GM23338 (cell line): ENCODE measurements at regions not wholly inside any gene's neighbourhood (a gene's known extent, or its start where the extent isn't known, plus 50 kb on each side); places are given as distances from the start of the nearest gene placed in this dataset.

Experiments used
- CREB1 ChIP-seq: fragments of 250-450 bp; sonication (Bioruptor Pico); IDR thresholded peaks from 2 replicates; pipeline ENCODE4 v1.5.0; 2020; ENCODE audit warnings: low read depth, mild to moderate bottlenecking, moderate library complexity
- CTCF ChIP-seq, 2 experiments: fragments of 200-600 bp in 1 of 2; sonication (generic) in 1 of 2; conservative IDR thresholded peaks; 2 replicates each; pipeline versions ENCODE4 v1.5.1 to v1.6.1; 2016 to 2017; ENCODE audit warnings: antibody characterized with exemption in 2 of 2, low read depth in 2 of 2, mild to moderate bottlenecking in 2 of 2, moderate library complexity in 1 of 2
- EZH2 ChIP-seq: fragments of 200-600 bp; sonication (generic); IDR thresholded peaks from one replicate; pipeline ENCODE4 v1.8.0; 2017; ENCODE audit warnings: antibody characterized with exemption, mild to moderate bottlenecking, low read depth; ENCODE audit not compliant: unreplicated experiment
- EZH2phosphoT487 ChIP-seq: fragments of 200-600 bp; sonication (generic); IDR thresholded peaks from one replicate; pipeline ENCODE4 v1.8.1; 2018; ENCODE audit warnings: antibody characterized with exemption; ENCODE audit not compliant: unreplicated experiment
- JUNB ChIP-seq: IDR thresholded peaks from one replicate; pipeline ENCODE4 v1.6.1; 2016; ENCODE audit warnings: antibody characterized with exemption; ENCODE audit not compliant: unreplicated experiment
- POLR2AphosphoS5 ChIP-seq: IDR thresholded peaks from 2 replicates; pipeline ENCODE4 v1.6.1; 2016; ENCODE audit warnings: antibody characterized with exemption, low read depth
- REST ChIP-seq: IDR thresholded peaks from one replicate; pipeline ENCODE4 v1.6.1; 2018; ENCODE audit warnings: antibody characterized with exemption; ENCODE audit not compliant: unreplicated experiment
- STAT1 ChIP-seq: IDR thresholded peaks from one replicate; pipeline ENCODE4 v1.6.1; 2016; ENCODE audit warnings: antibody characterized with exemption; ENCODE audit not compliant: unreplicated experiment
- ZNF462 ChIP-seq: fragments of 250-450 bp; sonication (Bioruptor Pico); IDR thresholded peaks from 2 replicates; pipeline ENCODE4 v1.5.0; 2020; ENCODE audit warnings: mild to moderate bottlenecking, moderate library complexity

DNA sequence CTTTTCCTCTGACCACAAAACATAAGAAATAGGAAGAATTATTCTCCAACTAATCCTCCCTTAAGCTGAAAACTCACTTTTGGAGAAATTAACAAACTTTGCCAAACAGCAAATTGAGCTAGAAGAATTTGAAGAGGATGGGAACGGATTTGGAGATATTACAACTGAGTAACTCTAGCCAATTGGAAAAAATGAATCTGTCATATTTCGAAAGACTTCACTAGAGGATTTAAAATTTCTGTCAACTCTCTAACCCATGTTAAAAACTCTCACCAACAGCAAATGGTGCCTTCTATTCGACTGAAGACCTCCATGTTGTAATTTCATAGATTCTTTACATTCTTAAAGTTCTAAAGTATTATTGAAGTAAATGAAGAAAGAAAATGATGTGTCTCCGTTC is 414.2 kb downstream of the RMST start:
- TF ChIP-seq CTCF (conservative IDR thresholded peaks at IDR 0.05; ENCODE audit: low read depth in 2 of 2) (no peak), POLR2AphosphoS5 (no peak), CREB1 (CRISPR knock-in tag) (no peak), EZH2 (no peak), STAT1 (no peak), JUNB (no peak), REST (no peak), EZH2phosphoT487 (no peak), ZNF462 (CRISPR knock-in tag) (no peak)
